Left renal pelvis (tissue), 4 donors: ENCODE measurements at regions not wholly inside any gene's neighbourhood (a gene's known extent, or its start where the extent isn't known, plus 50 kb on each side); places are given as distances from the start of the nearest gene placed in this dataset.

Experiments used
- DNase-seq, 4 donors: peaks; one replicate each; pipeline ENCODE4 v3.0.0-alpha.2; 2013; ENCODE audit warnings: low read depth in 4 of 4, low spot score in 3 of 4

- DNase-seq, result no peak
These were observed 366.4 kb upstream of the AGTR1 start for GRCh38 chr3:148331081-148331846.

DNA sequence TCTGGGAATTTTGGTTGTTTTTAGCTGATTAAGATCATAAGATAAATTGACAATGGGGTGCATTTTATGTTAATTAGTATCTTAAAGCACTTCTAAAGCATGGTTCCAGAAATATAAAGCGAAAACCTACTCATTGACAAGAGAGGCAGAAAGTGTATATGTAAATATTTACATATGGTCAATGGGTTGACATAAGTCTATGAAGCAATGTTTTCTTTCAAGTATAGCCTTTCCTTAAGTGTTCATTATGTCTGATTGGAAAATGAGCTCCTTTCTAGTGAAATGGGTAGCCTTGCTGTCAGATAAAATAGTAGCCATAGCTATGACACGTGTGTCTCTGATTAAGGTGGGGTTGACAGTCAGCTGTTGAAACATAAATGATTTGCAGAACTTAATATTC is 365.2 kb upstream of the AGTR1 start:
- no peak for DNase-seq

DNA sequence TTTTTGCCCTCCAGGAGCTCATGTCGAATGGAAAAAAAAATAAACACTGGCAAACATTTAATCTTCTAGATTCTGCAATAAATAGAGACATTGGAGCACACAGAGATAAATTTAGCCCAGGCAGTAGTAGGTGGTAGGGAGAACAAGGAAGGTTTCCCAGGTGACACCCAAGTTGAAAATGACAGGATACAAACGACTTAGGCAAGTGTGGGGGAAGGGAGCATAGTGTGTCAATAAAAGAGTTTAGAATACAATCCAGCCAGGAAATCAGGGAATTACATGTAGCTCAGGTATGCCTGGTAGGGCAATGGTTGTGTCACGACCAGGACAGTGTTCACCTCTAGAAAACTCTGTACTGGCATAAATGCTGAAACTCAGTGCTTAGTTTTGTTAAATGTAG is 364.6 kb upstream of the AGTR1 start:
- no peak for DNase-seq

- DNase-seq, result no peak
These were observed 362.1 kb upstream of the AGTR1 start for GRCh38 chr3:148335612-148336011.

DNA sequence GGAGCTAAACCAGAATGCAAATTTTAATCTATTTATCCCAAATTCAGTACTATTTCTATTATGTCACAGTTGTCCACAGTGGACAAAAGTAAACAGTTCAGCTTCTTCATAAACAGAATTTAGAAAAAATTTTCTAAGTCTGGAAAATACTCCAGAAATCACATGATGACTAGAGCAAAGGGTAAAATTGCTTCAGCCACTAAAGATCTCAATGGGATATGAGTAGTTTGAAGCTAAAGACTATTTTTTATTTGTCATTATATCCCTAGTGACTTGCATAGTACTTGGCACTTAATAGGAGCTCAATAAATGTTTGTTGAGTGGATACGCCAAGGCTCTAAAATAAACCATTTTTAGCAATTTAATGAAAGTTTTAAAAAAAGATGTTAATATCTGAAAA is 354.3 kb upstream of the AGTR1 start:
- DNase-seq, result no peak

DNA sequence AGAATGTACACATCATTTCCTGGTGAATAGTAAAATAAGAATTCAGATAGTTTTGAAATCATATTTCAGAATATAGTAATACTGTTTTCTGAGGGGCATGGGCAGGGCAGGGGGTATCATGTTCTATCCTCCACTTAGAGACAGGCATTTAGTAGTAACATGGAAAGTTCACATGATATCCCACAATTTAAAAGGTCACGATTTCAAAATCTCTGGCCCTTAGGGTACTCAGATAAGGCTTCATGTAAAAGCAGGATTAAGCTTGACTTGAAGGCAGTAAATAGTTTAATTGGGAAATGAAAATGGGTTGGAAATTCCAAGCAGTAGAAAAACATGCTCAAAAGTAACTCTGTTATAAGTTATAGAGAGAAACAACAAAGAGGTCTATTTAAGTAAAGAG is 353.2 kb upstream of the AGTR1 start:
- no peak for DNase-seq

DNA sequence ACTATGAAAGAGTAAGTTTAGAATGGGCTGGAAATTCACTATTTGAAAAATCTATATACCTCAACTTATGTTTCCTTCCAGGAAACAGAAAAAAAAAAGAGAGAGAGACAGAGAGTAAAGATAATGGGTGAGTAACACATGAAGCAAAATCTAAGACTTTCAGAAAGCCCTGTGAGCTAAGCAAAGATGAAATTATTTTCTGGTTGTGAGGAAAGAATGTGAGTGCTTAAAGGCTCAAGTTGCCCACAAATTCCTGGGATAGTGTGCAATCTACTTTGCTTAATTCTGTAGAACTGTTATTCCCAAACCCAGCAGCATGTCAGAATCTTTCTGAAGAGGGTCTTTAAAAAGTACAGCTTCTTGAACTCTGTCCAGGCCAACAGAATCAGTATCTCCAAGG is 337.7 kb upstream of the AGTR1 start:
- DNase-seq, result no peak

DNA sequence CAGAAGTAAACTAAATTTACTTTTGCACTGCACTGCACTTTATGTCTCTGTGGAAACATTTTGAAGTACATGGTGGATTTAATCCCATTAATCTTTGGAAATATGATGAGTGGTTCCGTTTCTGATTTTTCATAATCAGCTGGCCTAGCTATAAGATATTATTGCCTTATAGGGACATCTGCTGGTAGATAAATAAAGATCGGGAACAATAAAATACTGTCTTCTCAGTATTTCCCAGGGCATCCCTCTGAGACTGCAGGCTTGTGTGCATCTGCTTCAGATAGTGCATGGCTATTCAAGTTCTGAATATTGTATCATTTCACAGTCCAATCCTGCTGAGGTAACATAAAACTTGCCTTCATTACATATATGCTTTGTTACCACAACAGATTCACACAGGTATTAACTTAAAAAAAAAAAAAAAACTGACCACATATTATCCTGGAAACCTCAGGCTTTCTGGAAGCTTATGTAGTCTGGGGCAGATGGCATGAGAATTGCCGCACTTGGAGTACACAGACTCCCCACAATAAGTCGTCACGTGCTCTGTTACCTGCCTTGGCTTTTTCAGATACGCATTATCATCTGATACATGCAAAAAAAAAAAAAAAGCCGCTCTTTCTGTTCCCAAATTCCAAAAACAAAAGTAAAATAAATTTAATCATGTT is 330.8 kb upstream of the AGTR1 start:
- no peak for DNase-seq

DNA sequence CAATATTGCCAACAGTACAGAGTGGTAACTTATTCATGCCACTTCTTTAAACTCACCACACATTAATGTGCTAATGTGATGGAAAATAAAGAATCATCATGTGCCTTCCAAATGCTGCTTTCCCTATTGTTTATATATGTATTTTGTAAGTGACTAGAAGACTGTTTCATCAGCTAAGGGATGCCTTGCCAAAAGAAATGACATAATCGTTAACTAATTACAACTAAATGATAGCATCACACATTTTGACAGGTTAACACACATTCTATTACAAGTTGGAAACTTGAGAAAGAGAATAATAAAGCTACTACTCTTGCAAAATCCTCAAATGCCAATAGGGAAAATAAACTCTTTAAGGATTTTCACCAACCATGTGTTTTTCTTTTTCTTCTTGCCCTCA is 329.9 kb upstream of the AGTR1 start:
- DNase-seq, result no peak

DNA sequence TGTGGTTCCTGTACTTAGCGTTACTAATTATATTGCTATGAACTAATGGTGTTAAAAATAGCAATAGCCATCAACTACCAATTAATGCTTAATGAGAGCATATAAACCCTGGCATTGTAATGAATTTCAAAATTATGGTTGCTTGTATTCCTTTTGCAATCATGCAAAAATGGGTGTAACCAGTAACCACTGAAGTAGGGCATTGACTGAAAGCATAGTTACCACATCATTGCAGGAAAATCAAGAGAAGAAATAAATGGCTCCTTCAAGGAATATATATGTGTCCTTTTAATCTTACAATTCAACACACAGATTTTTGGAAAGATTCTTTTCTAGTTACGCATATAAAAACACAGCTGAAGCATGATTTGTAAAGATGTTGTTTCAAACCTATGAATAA is 328.3 kb upstream of the AGTR1 start:
- DNase-seq, result no peak

GRCh38 chr3:148372206-148372875 is 325.4 kb upstream of the AGTR1 start:
- DNase-seq, result no peak

DNA sequence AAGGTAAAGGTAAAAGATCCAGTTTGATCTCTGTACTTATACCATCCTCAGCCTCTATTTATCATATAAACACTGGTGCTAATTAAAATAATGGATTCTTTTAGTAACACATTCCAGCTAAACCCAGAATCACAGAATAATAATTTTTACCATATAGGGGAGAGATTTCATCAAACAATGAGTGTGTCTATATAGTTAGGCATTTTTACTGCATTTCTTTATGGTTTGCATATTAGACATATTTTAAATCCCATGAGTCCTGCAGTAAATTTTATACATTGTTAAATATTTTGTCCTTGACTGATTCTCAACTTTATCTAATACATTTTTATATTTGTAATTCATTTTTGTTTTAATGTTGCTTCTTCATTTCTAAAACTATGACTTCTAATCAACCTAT is 323.7 kb upstream of the AGTR1 start:
- no peak for DNase-seq

DNA sequence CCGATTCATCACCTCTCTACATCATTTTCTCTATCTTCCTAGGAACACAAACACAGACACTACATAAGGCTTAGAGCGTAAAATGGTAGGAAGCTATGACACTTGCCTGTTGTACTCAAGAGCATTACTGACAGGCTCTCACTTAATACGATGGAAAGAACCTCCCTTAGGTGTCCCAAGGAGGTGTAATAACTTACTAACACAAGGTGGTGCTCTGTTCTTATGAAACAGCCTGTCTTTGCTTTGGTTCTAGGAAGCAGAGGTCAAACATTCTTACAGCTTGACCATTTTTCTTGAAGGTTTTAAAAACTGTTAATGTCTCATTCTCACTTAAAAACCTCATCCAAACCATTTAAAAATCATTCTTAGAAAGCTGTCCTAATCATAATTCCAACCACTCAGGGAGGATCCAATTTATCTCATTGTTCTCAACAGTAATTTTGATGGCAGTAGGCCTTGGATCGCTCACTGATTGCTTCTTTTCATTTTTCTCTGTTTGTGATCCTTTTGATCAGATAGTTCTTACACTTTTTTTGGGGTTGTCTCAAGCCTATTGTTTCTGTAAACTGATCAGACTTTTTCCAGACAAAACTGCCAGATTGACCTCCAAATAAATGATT is 317.8 kb upstream of the AGTR1 start:
- peak in 3 of 4 donors; percentile 10 to 14 (median 14) for DNase-seq

DNA sequence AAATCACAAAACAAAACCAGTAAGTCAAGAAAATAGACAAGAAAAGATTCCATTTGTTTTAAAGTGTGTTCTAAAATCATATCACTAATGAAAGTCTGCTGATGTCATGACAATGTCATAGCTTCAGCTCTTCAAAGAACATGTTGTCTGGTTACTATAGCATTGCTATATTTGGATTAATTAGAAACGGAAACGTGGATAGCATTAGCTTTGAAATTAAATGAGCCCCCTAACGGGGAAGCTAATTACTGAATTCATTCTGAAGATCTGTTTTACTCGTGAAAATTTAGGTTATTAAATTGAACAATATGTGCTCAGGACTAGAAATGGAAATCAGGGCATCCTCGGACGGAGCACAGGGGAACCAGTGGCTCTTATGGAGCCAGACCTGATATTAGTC is 316.7 kb upstream of the AGTR1 start:
- DNase-seq, result no peak

DNA sequence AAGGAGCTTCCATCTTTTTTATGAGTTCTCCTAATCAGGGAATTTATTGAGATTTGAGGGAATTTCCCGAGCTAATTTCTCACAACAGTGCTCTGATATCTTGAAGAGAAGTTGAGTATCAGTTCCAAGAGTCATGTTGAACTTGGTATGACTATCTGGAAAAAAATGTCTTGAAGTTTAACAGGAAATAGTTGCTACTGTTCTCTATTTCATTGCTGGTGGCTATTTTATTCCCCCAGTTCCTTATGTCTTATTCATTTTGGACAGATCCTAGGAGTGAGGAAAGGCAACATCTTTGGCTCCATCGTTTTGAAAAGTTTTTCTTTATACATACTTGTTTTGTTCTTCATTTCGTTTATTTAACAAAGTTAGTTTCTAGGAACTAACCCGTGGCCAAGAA is 307.8 kb upstream of the AGTR1 start:
- no peak for DNase-seq

DNA sequence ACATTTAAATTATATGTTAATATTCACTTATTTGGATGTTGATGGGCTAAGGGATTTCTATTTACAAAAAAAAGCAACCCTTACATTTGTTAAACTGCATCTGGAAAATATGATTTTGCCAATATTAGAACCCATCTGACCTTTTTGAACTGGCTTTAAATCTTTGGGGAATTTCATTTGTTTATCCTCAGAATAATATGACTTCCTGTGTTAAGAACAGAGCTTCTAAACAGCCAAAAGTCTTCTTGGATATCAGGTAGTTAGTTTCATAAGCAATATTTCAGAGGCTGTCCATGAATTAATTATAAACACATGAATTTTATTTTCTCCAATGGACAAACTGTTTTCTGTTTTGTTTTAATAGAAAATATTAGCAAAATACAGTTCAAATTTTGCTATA is 301.9 kb upstream of the AGTR1 start:
- DNase-seq, result no peak

GRCh38 chr3:148400754-148401153 is 296.9 kb upstream of the AGTR1 start:
- no peak for DNase-seq

GRCh38 chr3:148408667-148409066 is 289.0 kb upstream of the AGTR1 start:
- DNase-seq, result no peak

GRCh38 chr3:148420242-148420641 is 277.5 kb upstream of the AGTR1 start:
- DNase-seq, result no peak

- DNase-seq, result no peak
These were observed 268.7 kb upstream of the AGTR1 start for GRCh38 chr3:148428862-148429605.

- no peak for DNase-seq
These were observed 264.0 kb upstream of the AGTR1 start for GRCh38 chr3:148433665-148434064.
